ENCODE measurements at regions not wholly inside any gene's neighbourhood (a gene's known extent, or its start where the extent isn't known, plus 50 kb on each side); places are given as distances from the start of the nearest gene placed in this dataset.
A peak's percentile ranks its signal among the peaks of the same experiment; 100 is the strongest.

GRCh38 chr1:219397511-219397910, 215.4 kb downstream of the ZC3H11B start:
- DNase-seq, result no peak

GRCh38 chr1:219391297-219391696, 217.6 kb downstream of the LYPLAL1 start:
- DNase-seq, result no peak

GRCh38 chr1:219387211-219387610, 213.5 kb downstream of the LYPLAL1 start:
- no peak for DNase-seq

GRCh38 chr1:219385787-219386427, 212.2 kb downstream of the LYPLAL1 start:
- DNase-seq, result peak; percentile 13

- no peak for DNase-seq
Measured at GRCh38 chr1:219383281-219383680, 209.6 kb downstream of the LYPLAL1 start.

- DNase-seq, result no peak
Measured at GRCh38 chr1:219381396-219381795, 207.7 kb downstream of the LYPLAL1 start.

GRCh38 chr1:219380463-219380862, 206.8 kb downstream of the LYPLAL1 start:
- DNase-seq, result no peak

- no peak for DNase-seq
Measured at GRCh38 chr1:219379691-219380090, 206.0 kb downstream of the LYPLAL1 start.

GRCh38 chr1:219374636-219375035, 201.0 kb downstream of the LYPLAL1 start:
- DNase-seq, result no peak

GRCh38 chr1:219374046-219374566, 200.4 kb downstream of the LYPLAL1 start:
- no peak for DNase-seq

GRCh38 chr1:219373616-219373935, 199.9 kb downstream of the LYPLAL1 start:
- DNase-seq, result no peak

- DNase-seq, result no peak
Measured at GRCh38 chr1:219372916-219373615, 199.4 kb downstream of the LYPLAL1 start.

GRCh38 chr1:219371471-219371870, 197.8 kb downstream of the LYPLAL1 start:
- DNase-seq, result no peak

GRCh38 chr1:219367496-219367895, 193.8 kb downstream of the LYPLAL1 start:
- no peak for DNase-seq

- DNase-seq, result no peak
Measured at GRCh38 chr1:219365451-219365850, 191.8 kb downstream of the LYPLAL1 start.

- no peak for DNase-seq
Measured at GRCh38 chr1:219362702-219363101, 189.0 kb downstream of the LYPLAL1 start.

GRCh38 chr1:219359126-219359525, 185.4 kb downstream of the LYPLAL1 start:
- DNase-seq, result no peak

GRCh38 chr1:219358080-219358479, 184.4 kb downstream of the LYPLAL1 start:
- no peak for DNase-seq

GRCh38 chr1:219354962-219355361, 181.3 kb downstream of the LYPLAL1 start:
- no peak for DNase-seq

- DNase-seq, result no peak
Measured at GRCh38 chr1:219352961-219353651, 179.4 kb downstream of the LYPLAL1 start.

GRCh38 chr1:219350172-219350931, 176.7 kb downstream of the LYPLAL1 start:
- DNase-seq, result no peak

GRCh38 chr1:219347921-219348391, 174.3 kb downstream of the LYPLAL1 start:
- DNase-seq, result no peak

GRCh38 chr1:219347376-219347775, 173.7 kb downstream of the LYPLAL1 start:
- DNase-seq, result no peak
